Right cardiac atrium (tissue), 5 donors: ENCODE measurements at regions not wholly inside any gene's neighbourhood (a gene's known extent, or its start where the extent isn't known, plus 50 kb on each side); places are given as distances from the start of the nearest gene placed in this dataset.
"Not testable (repeated sequence)": the region's sequence is repeated elsewhere in the genome, so short reads cannot be mapped to it uniquely, and the experiment has no call there.

Experiments used
- ATAC-seq, 2 donors: fragments of 200-7000 bp; cut with Tn5 transposase; one replicate each; pipeline versions ENCODE4 v1.8.0 to v1.9.1; 2020; ENCODE audit warnings: moderate library complexity in 2 of 2, mild to moderate bottlenecking in 1 of 2
- DNase-seq, 3 donors: peaks; one replicate each; pipeline ENCODE4 v3.0.0-alpha.2; 2020
- H3K27ac ChIP-seq: one replicate; pipeline ENCODE4 v1.5.1; 2013; ENCODE audit warnings: mild to moderate bottlenecking, low read length, control low read depth, moderate library complexity
- H3K27me3 ChIP-seq: one replicate; pipeline ENCODE4 v1.6.1; 2013; ENCODE audit not compliant: control insufficient read depth, insufficient read depth
- H3K4me1 ChIP-seq: one replicate; pipeline ENCODE4 v1.6.1; 2013; ENCODE audit warnings: low read length; ENCODE audit not compliant: control insufficient read depth, insufficient read depth
- H3K4me3 ChIP-seq: one replicate; pipeline ENCODE4 v1.5.1; 2013; ENCODE audit warnings: low read length, control low read depth
- H3K9me3 ChIP-seq: one replicate; pipeline ENCODE4 v1.6.1; 2013; ENCODE audit warnings: low read length; ENCODE audit not compliant: control insufficient read depth
- WGBS: extraction: QIAGEN DNeasy Blood & Tissue Kit; methylation state at CpG from one replicate; pipeline ENCODE4 v1.1.7; 2013; 5-methylcytosine and 5-hydroxymethylcytosine counted together
- intact Hi-C, 4 donors: fragments of 100-400 bp; cut with DNase I; formaldehyde crosslinking; loops; one replicate each; pipeline versions ENCODE4 v1.11.0 to v1.14.0; 2022 to 2023
- donor health status: healthy with polysubstance abuse.
- donor health status: DM: no; HTN: yes; CAD: no.
- donor health status: DM: no; HTN: no; CAD: no.
- donor health status: DM: no; HTN: yes; CAD: no; lungs with severe emphysema.
- donor health status: DM: yes; HTN: yes; CAD: no.

DNA sequence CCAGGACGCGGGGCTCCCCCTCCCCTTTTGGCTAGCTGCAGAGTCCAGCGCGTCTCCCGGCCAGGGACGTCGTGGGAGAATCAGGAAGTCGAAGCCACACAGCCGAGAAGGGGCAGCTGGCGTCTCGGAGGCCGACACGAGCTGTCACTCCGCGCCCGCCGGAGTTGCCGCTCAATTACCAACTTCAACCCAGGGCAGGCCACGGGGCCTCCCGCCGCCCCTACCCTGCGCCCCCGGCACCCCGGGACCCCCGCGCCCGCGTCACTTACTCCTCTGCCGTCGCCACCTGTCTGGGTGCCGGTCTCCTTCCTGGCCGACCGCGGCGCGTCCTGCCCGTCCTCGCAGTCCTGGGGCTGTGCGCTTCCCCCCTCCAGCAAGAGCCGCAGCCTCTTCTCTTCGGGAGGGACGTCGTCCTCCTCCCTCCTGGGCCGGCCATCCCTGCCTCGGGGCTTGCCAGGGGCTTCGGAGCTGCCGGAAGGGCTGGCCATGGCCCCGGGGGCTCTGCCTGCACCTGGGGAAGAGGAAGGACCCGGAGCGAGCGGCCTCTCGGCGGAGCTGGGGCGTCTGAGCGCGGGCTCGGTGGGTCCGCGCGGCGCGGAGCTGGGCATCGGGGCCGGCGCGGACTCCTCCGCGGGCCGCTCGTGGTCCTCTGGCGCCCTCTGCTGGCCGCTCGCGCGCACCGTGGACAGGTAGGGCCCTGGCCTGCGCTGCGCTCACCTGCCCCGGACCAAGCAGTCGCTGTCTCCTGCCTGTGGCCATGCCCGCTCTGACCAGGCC lies 65.6 kb upstream of the CLEC6A start:
- ATAC-seq, H3K27ac ChIP-seq, H3K9me3 ChIP-seq, H3K4me1 ChIP-seq, intact Hi-C loops, H3K27me3 ChIP-seq: not testable (repeated sequence)
- peak; percentile 55 to 89 (median 56) for DNase-seq
- H3K4me3 ChIP-seq = peak overlapping the region; percentile 42
- 1% methylated on average over 81 of the region's 81 CpGs for WGBS

DNA sequence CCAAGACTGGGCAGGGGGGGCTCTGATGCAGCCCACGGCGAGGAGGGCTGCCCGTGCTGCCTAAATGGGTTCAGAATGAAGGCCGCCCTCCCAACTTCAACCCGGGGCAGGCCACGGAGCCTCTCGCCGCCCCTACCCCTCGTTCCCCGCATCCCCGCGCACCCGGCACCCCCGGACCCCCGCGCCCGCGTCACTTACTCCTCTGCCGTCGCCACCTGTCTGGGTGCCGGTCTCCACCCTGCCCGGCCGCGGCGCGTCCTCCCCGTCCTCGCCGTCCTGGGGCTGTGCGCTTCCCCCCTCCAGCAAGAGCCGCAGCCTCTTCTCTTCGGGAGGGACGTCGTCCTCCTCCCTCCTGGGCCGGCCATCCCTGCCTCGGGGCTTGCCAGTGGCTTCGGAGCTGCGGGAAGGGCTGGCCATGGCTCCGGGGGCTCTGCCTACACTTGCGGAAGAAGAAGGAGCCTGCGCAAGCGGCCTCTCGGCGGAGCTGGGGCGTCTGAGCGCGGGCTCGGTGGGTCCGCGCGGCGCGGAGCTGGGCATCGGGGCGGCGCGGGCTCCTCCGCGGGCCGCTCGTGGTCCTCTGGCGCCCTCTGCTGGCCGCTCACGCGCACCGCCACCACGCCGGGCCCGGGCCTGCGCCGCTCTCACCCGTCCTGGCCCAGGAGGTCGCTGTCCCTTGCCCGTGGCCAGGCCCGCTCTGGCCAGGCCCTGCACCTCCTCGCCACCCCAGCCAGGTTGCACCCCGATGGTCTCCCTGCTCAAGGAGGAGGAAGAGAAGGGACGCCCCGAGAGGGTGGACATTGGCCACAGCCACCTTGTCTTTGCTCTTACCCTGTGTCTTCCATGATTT lies 59.3 kb upstream of the CLEC6A start:
- ATAC-seq = peak; percentile 84 to 85
- intact Hi-C loops = not testable (repeated sequence)

DNA sequence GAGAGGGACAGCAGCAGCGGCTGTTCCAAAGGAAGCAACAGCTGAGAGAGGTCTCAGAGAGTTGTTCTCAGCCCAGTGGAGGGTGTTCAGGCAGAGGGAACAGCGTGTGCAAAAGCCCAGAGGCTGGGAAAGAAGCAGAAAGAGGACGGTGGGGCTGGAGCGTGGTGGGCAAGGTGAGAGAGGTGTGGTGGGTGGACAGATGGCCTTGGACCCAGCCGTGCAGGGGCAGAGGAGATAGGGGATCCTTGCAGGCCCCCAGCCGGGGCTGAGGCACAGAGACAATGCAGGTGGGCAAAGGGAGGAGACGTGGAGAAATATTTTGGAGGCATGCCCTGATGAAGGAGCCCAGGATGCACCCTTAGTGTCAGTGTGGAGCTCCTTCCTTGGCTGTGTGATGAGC lies 58.4 kb upstream of the CLEC6A start:
- DNase-seq, intact Hi-C loops, H3K9me3 ChIP-seq, ATAC-seq, H3K4me1 ChIP-seq, H3K4me3 ChIP-seq, H3K27ac ChIP-seq, H3K27me3 ChIP-seq: not testable (repeated sequence)
- 51% methylated on average over 7 of the region's 7 CpGs for WGBS

More for the DNA sequence above, 59.3 kb upstream of the CLEC6A start:
- H3K27me3 ChIP-seq, H3K9me3 ChIP-seq, H3K27ac ChIP-seq, H3K4me1 ChIP-seq: not testable (repeated sequence)
- DNase-seq = peak; percentile 63 to 86 (median 86)
- 3% methylated on average over 78 of the region's 79 CpGs for WGBS
- H3K4me3 ChIP-seq = peak overlapping the region; percentile 9

DNA sequence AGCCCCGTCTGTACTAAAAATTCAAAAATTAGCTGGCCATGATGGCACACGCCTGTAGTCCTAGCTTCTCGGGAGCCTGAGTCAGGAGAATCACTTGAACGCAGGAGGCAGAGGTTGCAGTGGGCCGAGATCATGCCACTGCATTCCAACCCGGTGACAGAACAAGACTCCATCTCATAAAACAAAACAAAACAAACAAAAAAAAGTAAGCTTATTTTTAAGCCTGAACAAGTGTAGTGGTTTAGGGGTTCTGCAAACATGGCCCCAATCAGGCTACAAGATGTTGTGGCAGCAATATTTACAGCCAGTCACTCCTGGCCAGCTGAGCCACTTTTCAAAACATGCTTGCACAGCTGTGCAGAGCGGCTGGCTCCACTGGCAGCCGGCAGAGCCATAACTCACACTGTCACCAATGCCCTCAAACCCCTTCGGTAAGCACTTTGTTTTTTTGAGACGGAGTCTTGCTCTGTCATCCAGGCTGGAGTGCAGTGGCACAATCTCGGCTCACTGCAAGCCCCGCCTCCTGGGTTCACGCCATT lies 56.2 kb upstream of the CLEC6A start:
- H3K9me3 ChIP-seq, H3K27me3 ChIP-seq, H3K4me1 ChIP-seq, H3K4me3 ChIP-seq, ATAC-seq, DNase-seq, intact Hi-C loops, H3K27ac ChIP-seq: not testable (repeated sequence)
- WGBS = 75% methylated on average over 13 of the region's 13 CpGs

DNA sequence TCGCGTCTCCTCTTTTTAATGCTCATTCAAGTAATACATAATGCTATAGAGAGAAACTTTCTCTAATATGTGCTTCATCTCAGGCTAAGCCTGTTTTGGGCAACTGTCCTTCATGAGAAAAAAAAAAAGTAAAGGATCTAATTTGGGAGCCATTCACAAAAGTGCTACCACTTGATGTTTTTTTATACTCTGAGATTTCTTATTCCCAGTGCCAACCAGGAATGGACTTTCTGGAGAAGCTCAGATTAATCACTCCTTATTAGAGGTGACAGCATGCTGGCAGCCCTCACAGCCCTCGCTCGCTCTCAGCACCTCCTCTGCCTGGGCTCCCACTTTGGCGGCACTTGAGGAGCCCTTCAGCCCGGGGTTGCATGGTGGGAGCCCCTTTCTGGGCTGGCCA lies 51.9 kb upstream of the CLEC6A start:
- H3K4me3 ChIP-seq, ATAC-seq, H3K4me1 ChIP-seq, H3K27ac ChIP-seq, intact Hi-C loops, H3K9me3 ChIP-seq, DNase-seq, H3K27me3 ChIP-seq: not testable (repeated sequence)
- WGBS = 93% methylated on average over 6 of the region's 6 CpGs

DNA sequence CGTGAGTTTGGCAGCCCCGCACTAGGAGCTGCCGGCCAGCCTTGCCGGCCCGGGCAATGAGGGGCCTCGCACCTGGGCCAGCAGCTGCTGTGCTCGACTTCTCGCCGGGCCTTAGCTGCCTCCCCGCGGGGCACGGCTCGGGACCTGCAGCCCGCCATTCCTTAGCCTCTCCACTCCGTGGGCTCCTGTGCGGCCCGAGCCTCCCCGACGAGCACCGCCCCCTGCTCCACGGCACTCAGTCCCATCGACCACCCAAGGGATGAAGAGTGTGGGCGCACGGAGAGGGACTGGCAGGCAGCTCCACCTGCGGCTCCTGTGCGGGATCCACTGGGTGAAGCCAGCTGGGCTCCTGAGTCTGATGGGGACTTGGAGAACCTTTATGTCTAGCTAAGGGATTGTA lies 51.4 kb upstream of the CLEC6A start:
- H3K4me1 ChIP-seq, H3K27ac ChIP-seq, H3K4me3 ChIP-seq, DNase-seq, H3K9me3 ChIP-seq, H3K27me3 ChIP-seq, intact Hi-C loops, ATAC-seq: not testable (repeated sequence)
- WGBS = 96% methylated on average over 25 of the region's 26 CpGs
